SH-SY5Y (cell line): ENCODE measurements at regions not wholly inside any gene's neighbourhood (a gene's known extent, or its start where the extent isn't known, plus 50 kb on each side); places are given as distances from the start of the nearest gene placed in this dataset.

Source experiments
- GATA2 ChIP-seq: IDR thresholded peaks from 2 replicates; pipeline ENCODE4 v1.6.1; 2011; ENCODE audit warnings: mild to moderate bottlenecking, low read depth, low read length
- GATA3 ChIP-seq: IDR thresholded peaks from 2 replicates; pipeline ENCODE4 v1.6.1; 2011; ENCODE audit warnings: low read depth, mild to moderate bottlenecking, low read length, moderate library complexity

DNA sequence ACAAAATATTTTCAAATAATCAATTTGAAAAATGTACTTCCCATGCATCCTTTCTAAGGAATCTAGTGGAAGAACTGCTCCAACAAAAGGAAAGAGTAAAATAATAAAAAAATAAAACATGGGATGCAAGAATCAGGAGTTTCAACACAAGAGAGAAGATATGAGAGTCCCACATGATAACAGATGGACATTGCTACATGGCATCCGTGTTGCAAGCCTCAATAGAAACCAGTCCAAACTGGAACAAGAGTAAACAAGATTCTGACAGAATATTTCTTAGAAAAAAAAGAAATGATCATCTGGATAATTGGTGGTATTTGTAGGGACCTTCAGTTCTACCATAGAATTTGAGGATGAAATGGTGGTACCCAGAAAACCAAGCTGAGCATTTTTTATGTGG is 186.8 kb downstream of the FRK start:
- TF ChIP-seq GATA3, result no peak

GRCh38 chr6:115870464-115870863 is 190.2 kb downstream of the FRK start:
- TF ChIP-seq GATA2 (no peak), GATA3 (no peak)

DNA sequence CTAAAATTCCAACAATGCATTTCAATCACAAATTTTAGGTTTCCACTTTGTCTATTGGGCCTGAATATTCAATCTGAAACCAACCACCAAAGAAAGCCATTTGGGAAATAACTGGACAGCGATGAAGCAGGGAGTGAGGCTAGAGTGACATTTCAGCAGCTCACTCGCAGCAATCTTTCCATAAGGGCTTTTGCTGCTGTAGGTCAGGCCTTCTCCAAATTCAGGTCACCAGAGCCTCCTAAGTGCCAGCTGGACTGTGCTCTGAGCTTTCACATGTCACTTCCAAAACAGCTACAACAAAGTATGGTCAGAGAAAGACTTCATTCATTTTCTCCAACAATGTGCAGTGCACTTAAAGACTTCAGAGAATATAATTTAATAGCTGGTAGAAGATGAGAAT is 194.8 kb downstream of the FRK start:
- TF ChIP-seq GATA3 (no peak), GATA2 (no peak)

- TF ChIP-seq GATA3 (no peak), GATA2 (no peak)
These were observed 197.5 kb downstream of the FRK start for GRCh38 chr6:115863211-115863610.

DNA sequence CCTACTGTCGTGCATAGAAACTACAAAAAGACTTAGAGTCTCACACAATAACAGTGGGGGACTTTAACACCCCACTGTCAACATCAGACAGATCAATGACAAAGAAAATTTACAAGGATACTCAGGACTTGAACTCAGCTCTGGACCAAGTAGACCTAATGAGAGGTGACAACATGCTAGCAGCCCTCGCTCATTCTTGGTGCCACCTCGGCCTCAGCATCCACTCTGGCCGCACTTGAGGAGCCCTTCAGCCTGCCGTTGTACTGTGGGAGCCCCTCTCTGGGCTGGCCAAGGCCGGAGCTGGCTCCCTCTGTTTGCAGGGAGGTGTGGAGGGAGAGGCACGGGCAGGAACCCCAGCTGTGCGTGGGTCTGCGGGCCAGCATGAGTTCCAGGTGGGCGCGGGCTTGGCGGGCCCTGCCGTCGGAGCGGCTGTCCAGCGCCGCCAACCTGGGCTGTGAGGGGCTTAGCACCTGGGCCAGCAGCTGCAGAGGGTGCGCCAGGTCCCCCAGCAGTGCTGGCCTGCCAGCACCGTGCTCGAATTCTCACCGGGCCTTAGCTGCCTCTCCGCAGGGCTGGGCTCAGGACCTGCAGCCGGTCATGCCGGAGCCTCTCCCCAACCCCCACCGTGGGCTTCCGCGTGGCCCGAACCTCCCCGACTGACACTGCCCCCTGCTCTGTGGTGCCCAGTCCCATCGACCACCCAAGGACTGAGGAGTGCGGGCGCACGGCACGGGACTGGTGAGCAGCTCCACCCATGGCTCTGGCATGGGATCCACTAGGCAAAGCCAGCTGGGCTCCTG is 205.6 kb downstream of the FRK start:
- TF ChIP-seq GATA3 (no peak), GATA2 (no peak)

DNA sequence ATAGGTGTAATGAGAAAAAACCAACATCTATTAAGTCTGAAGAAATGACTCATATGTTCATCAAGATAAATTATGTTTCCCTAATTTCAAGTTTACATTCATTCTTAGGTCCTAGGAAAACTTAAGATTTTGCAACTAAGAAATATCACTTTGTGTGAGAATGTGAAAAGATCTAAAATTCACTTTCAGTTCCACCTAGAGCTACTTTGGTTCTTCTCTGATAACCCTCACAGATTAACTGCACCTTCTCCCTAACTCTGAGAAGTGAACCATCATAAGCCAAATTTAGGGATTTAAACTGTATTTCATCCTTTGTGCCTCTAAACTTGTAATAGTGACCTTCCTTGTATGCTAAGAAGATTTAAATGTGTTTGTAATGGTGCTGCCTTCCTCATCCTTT is 213.0 kb downstream of the FRK start:
- no peak for TF ChIP-seq GATA3
- TF ChIP-seq GATA2, result no peak

DNA sequence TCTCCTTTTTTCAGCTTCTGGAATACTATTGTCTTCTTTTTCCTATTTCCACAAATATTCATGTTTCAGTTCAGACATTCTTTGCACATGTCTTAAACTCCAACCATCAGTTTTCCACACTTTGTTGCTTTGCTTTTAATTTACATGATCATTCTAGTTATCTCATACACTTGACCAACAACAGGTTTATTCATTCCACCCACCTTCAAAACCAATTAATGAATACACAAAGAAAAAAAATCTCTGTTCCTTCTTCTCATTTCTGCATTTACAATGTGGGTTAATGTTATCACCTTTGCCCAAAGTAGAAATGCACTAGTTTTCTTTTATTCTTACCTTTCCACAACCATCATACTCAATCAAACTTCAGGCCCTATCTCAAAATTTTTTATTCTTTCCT is 216.7 kb downstream of the FRK start:
- no peak for TF ChIP-seq GATA2
- no peak for TF ChIP-seq GATA3

- no peak for TF ChIP-seq GATA2
- TF ChIP-seq GATA3, result no peak
These were observed 218.4 kb downstream of the FRK start for GRCh38 chr6:115842338-115842737.

GRCh38 chr6:115839583-115840181 is 221.0 kb downstream of the FRK start:
- TF ChIP-seq GATA2 (no peak), GATA3 (no peak)

DNA sequence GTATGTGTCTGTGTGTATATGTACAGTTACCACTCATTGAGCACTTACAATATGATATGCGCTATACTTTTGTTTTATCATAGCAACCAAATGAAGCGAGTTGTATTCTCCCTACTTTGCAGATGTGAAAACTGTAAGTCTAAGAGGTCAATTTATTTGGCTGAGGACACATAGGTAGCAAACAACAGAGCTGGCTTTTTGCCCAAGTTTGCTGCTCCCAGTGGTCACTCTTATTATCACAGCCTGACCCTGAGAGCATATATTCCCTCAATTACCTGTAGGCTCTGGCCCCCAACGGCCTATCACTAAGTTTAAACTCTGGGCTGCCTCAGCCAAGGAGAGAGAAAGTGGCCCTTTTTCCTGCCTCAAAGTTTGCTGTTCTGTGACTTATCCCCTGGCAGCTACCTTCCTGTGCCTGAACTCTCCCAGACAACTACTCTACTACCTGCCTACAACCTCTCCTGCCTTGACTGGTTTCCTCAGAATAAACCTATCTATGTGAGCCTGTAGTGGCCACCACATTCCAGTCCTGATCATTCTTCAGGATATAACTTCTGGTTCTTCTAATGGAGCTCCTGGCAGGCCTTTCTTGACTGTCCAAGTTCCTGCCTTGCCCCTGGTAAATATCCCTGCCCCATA is 221.8 kb downstream of the FRK start:
- TF ChIP-seq GATA3 (no peak), GATA2 (no peak)

- TF ChIP-seq GATA3 (no peak), GATA2 (no peak)
These were observed 222.5 kb downstream of the FRK start for GRCh38 chr6:115838216-115838615.

GRCh38 chr6:115835314-115835713 is 225.4 kb downstream of the FRK start:
- TF ChIP-seq GATA2 (no peak), GATA3 (no peak)

- no peak for TF ChIP-seq GATA2
- TF ChIP-seq GATA3, result no peak
These were observed 227.9 kb downstream of the FRK start for GRCh38 chr6:115832786-115833185.

- TF ChIP-seq GATA2 (no peak), GATA3 (no peak)
These were observed 228.5 kb downstream of the FRK start for GRCh38 chr6:115832186-115832585.

- TF ChIP-seq GATA3, result no peak
- no peak for TF ChIP-seq GATA2
These were observed 229.8 kb downstream of the FRK start for GRCh38 chr6:115830895-115831294.
